HG03558 (cell line): ENCODE measurements at regions not wholly inside any gene's neighbourhood (a gene's known extent, or its start where the extent isn't known, plus 50 kb on each side); places are given as distances from the start of the nearest gene placed in this dataset.

Experiments used
- ATAC-seq: cut with Tn5 transposase; IDR thresholded peaks from one replicate; pipeline ENCODE4 v1.9.1; 2021; ENCODE audit warnings: moderate number of reproducible peaks; ENCODE audit not compliant: unreplicated experiment; ENCODE audit errors: extremely low read depth

GRCh38 chr15:97114900-97115760 lies 784.6 kb downstream of the NR2F2 start:
- no peak for ATAC-seq

GRCh38 chr15:97115761-97116070 lies 785.2 kb downstream of the NR2F2 start:
- ATAC-seq: no peak

- ATAC-seq: no peak
These were observed 794.3 kb downstream of the NR2F2 start for GRCh38 chr15:97124790-97125189.

- no peak for ATAC-seq
These were observed 796.2 kb downstream of the NR2F2 start for GRCh38 chr15:97126553-97127233.

GRCh38 chr15:97129674-97130073 lies 799.2 kb downstream of the NR2F2 start:
- ATAC-seq: no peak

- no peak for ATAC-seq
These were observed 809.7 kb downstream of the NR2F2 start for GRCh38 chr15:97140216-97140615.

GRCh38 chr15:97141360-97141759 lies 810.9 kb downstream of the NR2F2 start:
- ATAC-seq: no peak

- no peak for ATAC-seq
These were observed 811.4 kb downstream of the NR2F2 start for GRCh38 chr15:97141871-97142270.

GRCh38 chr15:97143592-97144376 lies 813.3 kb downstream of the NR2F2 start:
- ATAC-seq: no peak

- no peak for ATAC-seq
These were observed 813.8 kb downstream of the NR2F2 start for GRCh38 chr15:97144377-97144711.

GRCh38 chr15:97146929-97147870 lies 813.3 kb upstream of the ARRDC4 start:
- no peak for ATAC-seq

GRCh38 chr15:97153356-97153965 lies 807.0 kb upstream of the ARRDC4 start:
- no peak for ATAC-seq

GRCh38 chr15:97156739-97157265 lies 803.7 kb upstream of the ARRDC4 start:
- no peak for ATAC-seq

GRCh38 chr15:97162805-97163495 lies 797.6 kb upstream of the ARRDC4 start:
- no peak for ATAC-seq

- ATAC-seq: no peak
These were observed 795.3 kb upstream of the ARRDC4 start for GRCh38 chr15:97165205-97165604.

- no peak for ATAC-seq
These were observed 791.6 kb upstream of the ARRDC4 start for GRCh38 chr15:97168704-97169475.

- no peak for ATAC-seq
These were observed 788.9 kb upstream of the ARRDC4 start for GRCh38 chr15:97171556-97171955.

- ATAC-seq: no peak
These were observed 785.5 kb upstream of the ARRDC4 start for GRCh38 chr15:97174886-97175540.
